ENCODE measurements at regions not wholly inside any gene's neighbourhood (a gene's known extent, or its start where the extent isn't known, plus 50 kb on each side); places are given as distances from the start of the nearest gene placed in this dataset.

- no peak for TF ChIP-seq CTCF (IDR thresholded peaks at IDR 0.05; ENCODE audit: borderline replicate concordance, extremely low read depth, insufficient read depth)
- Histone ChIP-seq H3K9ac (ENCODE audit: low read length in 3 of 3) (no peak overlapping the region), H3K36me3 (ENCODE audit: control insufficient read depth in 2 of 3, insufficient read depth in 3 of 3, low read length in 3 of 3) (no peaks in the 10 kb centered on the region), H3K4me3 (ENCODE audit: low read length in 3 of 3) (no peak overlapping the region), H3K4me1 (ENCODE audit: control insufficient read depth in 2 of 3, insufficient read depth in 2 of 3, low read depth in 1 of 3, low read length in 3 of 3) (no peaks in the 10 kb centered on the region), H3K9me3 (ENCODE audit: control insufficient read depth in 2 of 3, insufficient read depth in 1 of 3, low read length in 3 of 3) (no peaks in the 10 kb centered on the region), H3K27me3 (ENCODE audit: control insufficient read depth, insufficient read depth, low read length) (no peaks in the 10 kb centered on the region), H3K27ac (ENCODE audit: low read depth in 2 of 2, low read length in 2 of 2) (no peak overlapping the region)
- no peak for DNase-seq
- intact Hi-C loops (cut with DNase I): no loop called here
- no peak for FAIRE-seq
Measured at GRCh38 chr4:30525662-30526315, 194.4 kb upstream of the PCDH7 start.

- no peak overlapping the region for H3K4me3 ChIP-seq (ENCODE audit: low read length in 3 of 3)
- no peaks in the 10 kb centered on the region for H3K27me3 ChIP-seq (ENCODE audit: control insufficient read depth, insufficient read depth, low read length)
- no peaks in the 10 kb centered on the region for H3K4me1 ChIP-seq (ENCODE audit: control insufficient read depth in 2 of 3, insufficient read depth in 2 of 3, low read depth in 1 of 3, low read length in 3 of 3)
- FAIRE-seq (no peak), DNase-seq (no peak)
- intact Hi-C loops (cut with DNase I): no loop called here
- no peak overlapping the region for H3K9ac ChIP-seq (ENCODE audit: low read length in 3 of 3)
- no peak for TF ChIP-seq CTCF (IDR thresholded peaks at IDR 0.05; ENCODE audit: borderline replicate concordance, extremely low read depth, insufficient read depth)
- H3K36me3 ChIP-seq (ENCODE audit: control insufficient read depth in 2 of 3, insufficient read depth in 3 of 3, low read length in 3 of 3): no peaks in the 10 kb centered on the region
- no peaks in the 10 kb centered on the region for H3K9me3 ChIP-seq (ENCODE audit: control insufficient read depth in 2 of 3, insufficient read depth in 1 of 3, low read length in 3 of 3)
- no peak overlapping the region for H3K27ac ChIP-seq (ENCODE audit: low read depth in 2 of 2, low read length in 2 of 2)
Measured at GRCh38 chr4:30535255-30535654, 184.9 kb upstream of the PCDH7 start.

GRCh38 chr4:30536231-30536630 lies 183.9 kb upstream of the PCDH7 start:
- H3K9ac ChIP-seq (ENCODE audit: low read length in 3 of 3): no peak overlapping the region
- intact Hi-C loops (cut with DNase I): no loop called here
- FAIRE-seq (no peak), DNase-seq (no peak)
- no peak for TF ChIP-seq CTCF (IDR thresholded peaks at IDR 0.05; ENCODE audit: borderline replicate concordance, extremely low read depth, insufficient read depth)
- H3K4me3 ChIP-seq (ENCODE audit: low read length in 3 of 3): no peak overlapping the region
- H3K27ac ChIP-seq (ENCODE audit: low read depth in 2 of 2, low read length in 2 of 2): no peak overlapping the region
- H3K4me1 ChIP-seq (ENCODE audit: control insufficient read depth in 2 of 3, insufficient read depth in 2 of 3, low read depth in 1 of 3, low read length in 3 of 3): no peaks in the 10 kb centered on the region
- no peaks in the 10 kb centered on the region for H3K27me3 ChIP-seq (ENCODE audit: control insufficient read depth, insufficient read depth, low read length)
- H3K36me3 ChIP-seq (ENCODE audit: control insufficient read depth in 2 of 3, insufficient read depth in 3 of 3, low read length in 3 of 3): no peaks in the 10 kb centered on the region
- H3K9me3 ChIP-seq (ENCODE audit: control insufficient read depth in 2 of 3, insufficient read depth in 1 of 3, low read length in 3 of 3): no peaks in the 10 kb centered on the region

GRCh38 chr4:30537456-30537855 lies 182.7 kb upstream of the PCDH7 start:
- Histone ChIP-seq H3K4me1 (ENCODE audit: control insufficient read depth in 2 of 3, insufficient read depth in 2 of 3, low read depth in 1 of 3, low read length in 3 of 3) (no peaks in the 10 kb centered on the region), H3K4me3 (ENCODE audit: low read length in 3 of 3) (no peak overlapping the region), H3K27me3 (ENCODE audit: control insufficient read depth, insufficient read depth, low read length) (no peaks in the 10 kb centered on the region), H3K9me3 (ENCODE audit: control insufficient read depth in 2 of 3, insufficient read depth in 1 of 3, low read length in 3 of 3) (no peaks in the 10 kb centered on the region), H3K9ac (ENCODE audit: low read length in 3 of 3) (no peak overlapping the region), H3K36me3 (ENCODE audit: control insufficient read depth in 2 of 3, insufficient read depth in 3 of 3, low read length in 3 of 3) (no peaks in the 10 kb centered on the region), H3K27ac (ENCODE audit: low read depth in 2 of 2, low read length in 2 of 2) (no peak overlapping the region)
- FAIRE-seq (no peak), DNase-seq (no peak)
- intact Hi-C loops (cut with DNase I): no loop called here
- no peak for TF ChIP-seq CTCF (IDR thresholded peaks at IDR 0.05; ENCODE audit: borderline replicate concordance, extremely low read depth, insufficient read depth)
